ENCODE measurements at regions not wholly inside any gene's neighbourhood (a gene's known extent, or its start where the extent isn't known, plus 50 kb on each side); places are given as distances from the start of the nearest gene placed in this dataset.

GRCh38 chr21:39010629-39011404 lies 172.4 kb downstream of the PSMG1 start:
- Histone ChIP-seq H3K27me3 (ENCODE audit: insufficient read depth, low read length) (no peaks in the 10 kb centered on the region), H3K4me3 (ENCODE audit: insufficient read depth, low read length) (no peak overlapping the region), H3K4me1 (ENCODE audit: insufficient read depth, low read length) (peaks cover 21% of the 10 kb centered on the region), H3K4me2 (ENCODE audit: insufficient read depth, low read length) (no peak overlapping the region), H3K27ac (ENCODE audit: low read depth, low read length) (no peak overlapping the region), H3K36me3 (ENCODE audit: insufficient read depth, low read length) (no peaks in the 10 kb centered on the region), H2AFZ (ENCODE audit: low read length) (no peak overlapping the region), H3K79me2 (ENCODE audit: insufficient read depth, low read length) (no peaks in the 10 kb centered on the region), H4K20me1 (ENCODE audit: insufficient read depth, low read length) (no peaks in the 10 kb centered on the region), H3K9me3 (ENCODE audit: low read depth, low read length) (no peaks in the 10 kb centered on the region)
- DNase-seq (ENCODE audit: insufficient read length, low spot score, missing footprints): no peak
- no peak for TF ChIP-seq CTCF (IDR thresholded peaks at IDR 0.05; ENCODE audit: extremely low read depth, low read depth, low read length)

GRCh38 chr21:39009587-39010225 lies 173.5 kb downstream of the PSMG1 start:
- H3K27me3 ChIP-seq (ENCODE audit: insufficient read depth, low read length): no peaks in the 10 kb centered on the region
- no peak overlapping the region for H3K4me3 ChIP-seq (ENCODE audit: insufficient read depth, low read length)
- no peaks in the 10 kb centered on the region for H3K79me2 ChIP-seq (ENCODE audit: insufficient read depth, low read length)
- no peaks in the 10 kb centered on the region for H3K36me3 ChIP-seq (ENCODE audit: insufficient read depth, low read length)
- no peak overlapping the region for H3K4me2 ChIP-seq (ENCODE audit: insufficient read depth, low read length)
- DNase-seq (ENCODE audit: insufficient read length, low spot score, missing footprints): no peak
- peaks cover 16% of the 10 kb centered on the region for H3K4me1 ChIP-seq (ENCODE audit: insufficient read depth, low read length)
- no peak overlapping the region for H2AFZ ChIP-seq (ENCODE audit: low read length)
- H3K27ac ChIP-seq (ENCODE audit: low read depth, low read length): no peak overlapping the region
- TF ChIP-seq CTCF (IDR thresholded peaks at IDR 0.05; ENCODE audit: extremely low read depth, low read depth, low read length): no peak
- H3K9me3 ChIP-seq (ENCODE audit: low read depth, low read length): no peaks in the 10 kb centered on the region
- H4K20me1 ChIP-seq (ENCODE audit: insufficient read depth, low read length): no peaks in the 10 kb centered on the region

- Histone ChIP-seq H4K20me1 (ENCODE audit: insufficient read depth, low read length) (no peaks in the 10 kb centered on the region), H3K4me2 (ENCODE audit: insufficient read depth, low read length) (no peak overlapping the region), H3K4me1 (ENCODE audit: insufficient read depth, low read length) (peaks cover 25% of the 10 kb centered on the region)
These were observed 175.3 kb downstream of the PSMG1 start for GRCh38 chr21:39007985-39008384.

More at GRCh38 chr21:39007985-39008384, 175.3 kb downstream of the PSMG1 start:
- TF ChIP-seq CTCF (IDR thresholded peaks at IDR 0.05; ENCODE audit: extremely low read depth, low read depth, low read length): no peak
- DNase-seq (ENCODE audit: insufficient read length, low spot score, missing footprints): no peak
- H3K27me3 ChIP-seq (ENCODE audit: insufficient read depth, low read length): no peaks in the 10 kb centered on the region
- H3K36me3 ChIP-seq (ENCODE audit: insufficient read depth, low read length): no peaks in the 10 kb centered on the region
- H3K79me2 ChIP-seq (ENCODE audit: insufficient read depth, low read length): no peaks in the 10 kb centered on the region
- H2AFZ ChIP-seq (ENCODE audit: low read length): no peak overlapping the region
- no peak overlapping the region for H3K4me3 ChIP-seq (ENCODE audit: insufficient read depth, low read length)
- H3K27ac ChIP-seq (ENCODE audit: low read depth, low read length): no peak overlapping the region
- no peaks in the 10 kb centered on the region for H3K9me3 ChIP-seq (ENCODE audit: low read depth, low read length)
